Panc1 (cell line): ENCODE measurements at regions not wholly inside any gene's neighbourhood (a gene's known extent, or its start where the extent isn't known, plus 50 kb on each side); places are given as distances from the start of the nearest gene placed in this dataset.
"Not testable (repeated sequence)": the region's sequence is repeated elsewhere in the genome, so short reads cannot be mapped to it uniquely, and the experiment has no call there.

ENCODE experiments used
- ATAC-seq: fragments of 200-7000 bp; cut with Tn5 transposase; 2 replicates; pipeline ENCODE4 v1.9.1; 2020; ENCODE audit warnings: mild to moderate bottlenecking, moderate library complexity
- BruUV-seq: library from RNA; stranded (reverse); fragments of 400-500 nt; replicated peaks from 2 replicates; lab custom pipeline; 2021; lab: Mats Ljungman, UMichigan
- CTCF ChIA-PET: fragments of 300-600 bp; sonication (Branson Sonifier 250); formaldehyde crosslinking; loops from one replicate; lab custom pipeline; 2022; ENCODE audit warnings: antibody characterized with exemption; lab: Charles Lee
- POLR2A ChIA-PET: fragments of 300-600 bp; sonication (Branson Sonifier 250); formaldehyde crosslinking; loops from one replicate; lab custom pipeline; 2022; ENCODE audit warnings: antibody characterized with exemption; lab: Charles Lee
- DNase-seq: peaks from one replicate; pipeline ENCODE4 v3.0.0-alpha.2; 2010; ENCODE audit warnings: low read depth, low spot score
- H3K27ac ChIP-seq: 2 replicates; pipeline ENCODE4 v1.5.1; 2011; ENCODE audit warnings: mild to moderate bottlenecking, low read length, inconsistent platforms
- H3K27me3 ChIP-seq: fragments of 200-500 bp; sonication (Bioruptor generic); 2 replicates; pipeline ENCODE4 v1.6.0; 2014; ENCODE audit warnings: low read length, inconsistent platforms; ENCODE audit not compliant: control insufficient read depth, insufficient read depth
- H3K36me3 ChIP-seq: fragments of 200-500 bp; sonication (Bioruptor generic); 2 replicates; pipeline ENCODE4 v1.5.1; 2014; ENCODE audit warnings: inconsistent platforms, mild to moderate bottlenecking, low read length, moderate library complexity; ENCODE audit not compliant: control insufficient read depth, insufficient read depth
- H3K4me1 ChIP-seq: 2 replicates; pipeline ENCODE4 v1.5.1; 2011; ENCODE audit warnings: inconsistent platforms, mild to moderate bottlenecking, low read length, moderate library complexity; ENCODE audit not compliant: control insufficient read depth, insufficient read depth
- H3K4me3 ChIP-seq, 2 experiments: 2 replicates each; pipeline ENCODE4 v1.5.1; 2011 to 2012; ENCODE audit warnings: low read depth in 2 of 2, low read length in 2 of 2, mild to moderate bottlenecking in 2 of 2, inconsistent platforms in 1 of 2, moderate library complexity in 1 of 2
- H3K9me3 ChIP-seq: fragments of 200-500 bp; sonication (Bioruptor generic); 2 replicates; pipeline ENCODE4 v1.5.1; 2014; ENCODE audit warnings: low read depth, mild to moderate bottlenecking, inconsistent platforms, low read length, moderate library complexity; ENCODE audit not compliant: control insufficient read depth, insufficient read depth
- POLR2AphosphoS5 ChIP-seq: IDR thresholded peaks from 2 replicates; pipeline ENCODE4 v1.6.1; 2012; ENCODE audit warnings: mild to moderate bottlenecking, low read depth, low read length, moderate library complexity
- REST ChIP-seq, 2 experiments: IDR thresholded peaks; 2 replicates each; pipeline ENCODE4 v1.6.1; 2011 to 2012; ENCODE audit warnings: low read depth in 2 of 2, control low read depth in 1 of 2, low read length in 1 of 2, mild to moderate bottlenecking in 1 of 2, moderate library complexity in 1 of 2; ENCODE audit not compliant: insufficient read depth in 1 of 2
- SIN3A ChIP-seq: IDR thresholded peaks from 2 replicates; pipeline ENCODE4 v1.6.1; 2012; ENCODE audit warnings: low read depth, mild to moderate bottlenecking, low read length, moderate library complexity, borderline replicate concordance; ENCODE audit not compliant: insufficient read depth
- TCF7L2 ChIP-seq: IDR thresholded peaks from 2 replicates; pipeline ENCODE4 v1.6.1; 2011; ENCODE audit warnings: mild to moderate bottlenecking, low read depth, low read length, inconsistent platforms
- in situ Hi-C: cut with HindIII; loops from 2 replicates; pipeline ENCODE4 v1.10.0; 2016; ENCODE audit warnings: low sequenced_read_pairs, low pct_unique_long_range_greater_than_20kb
- intact Hi-C: fragments of 100-400 bp; cut with micrococcal nuclease; formaldehyde crosslinking; loops from one replicate; pipeline ENCODE4 v1.10.0; 2022; ENCODE audit not compliant: unreplicated experiment
- TF ChIP-seq, protein P1 (sequence below): fragments of 450-650 bp; IDR thresholded peaks from 2 replicates; pipeline ENCODE4 v1.5.1; 2017; ENCODE audit warnings: mild to moderate bottlenecking

DNA sequence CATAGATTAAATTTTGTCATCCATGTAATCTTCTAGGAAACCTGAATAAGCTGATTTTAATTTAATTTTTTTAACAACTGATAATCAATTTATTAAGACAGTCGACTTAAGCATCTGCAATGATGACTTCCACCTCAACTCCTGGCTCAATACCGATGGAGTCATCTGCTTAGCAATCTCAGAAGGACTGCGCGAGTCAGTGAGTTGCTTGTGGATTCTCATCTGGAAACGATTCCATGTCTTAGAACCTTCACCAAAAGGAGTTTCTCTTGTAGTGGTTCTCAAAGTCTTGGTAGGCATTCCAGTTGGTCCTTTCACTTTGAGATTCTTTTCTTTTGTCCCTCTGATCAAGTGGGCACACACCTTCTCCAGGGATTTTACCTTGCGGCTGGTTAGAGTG is 85.5 kb downstream of the XRCC2 start:
- TF ChIP-seq SIN3A: no peak
- ATAC-seq (no peak), DNase-seq (no peak)
- no peaks in the 10 kb centered on the region for H3K4me1 ChIP-seq
- no peak overlapping the region for H3K27ac ChIP-seq
- no peaks in the 10 kb centered on the region for H3K9me3 ChIP-seq
- ChIA-PET CTCF (interaction anchor here (0.6 kb wide), 1 partner anchor 931 kb away, joined by 6 read pairs; no protein-coding TSS in a partner anchor), POLR2A (no interaction called here)
- no peaks in the 10 kb centered on the region for H3K27me3 ChIP-seq
- in situ Hi-C loops (no loop called here), intact Hi-C loops (no loop called here)
- no TSS peak for BruUV-seq
- no peaks in the 10 kb centered on the region for H3K36me3 ChIP-seq
- no peak overlapping the region for H3K4me3 ChIP-seq

DNA sequence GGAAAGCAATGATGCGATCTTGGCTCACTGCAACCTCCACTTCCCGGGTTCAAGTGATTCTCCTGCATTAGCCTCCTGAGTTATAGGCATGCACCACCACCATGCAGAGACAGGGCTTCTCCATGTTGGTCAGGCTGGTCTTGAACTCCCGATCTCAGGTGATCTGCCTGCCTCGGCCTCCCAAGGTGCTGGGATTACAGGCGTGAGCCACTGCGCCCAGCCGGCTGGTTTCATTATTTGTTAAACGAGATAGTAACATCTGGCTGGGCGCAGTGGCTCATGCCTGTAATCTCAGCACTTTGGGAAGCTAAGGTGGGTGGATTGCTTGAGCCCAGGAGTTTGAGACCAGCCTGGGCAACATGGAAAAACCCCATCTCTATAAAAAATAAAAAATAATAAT is 86.1 kb downstream of the XRCC2 start:
- CTCF ChIA-PET: interaction anchor here (0.6 kb wide), 1 partner anchor 930 kb away, joined by 6 read pairs; no protein-coding TSS in a partner anchor
- H3K4me3 ChIP-seq: not testable (repeated sequence)

DNA sequence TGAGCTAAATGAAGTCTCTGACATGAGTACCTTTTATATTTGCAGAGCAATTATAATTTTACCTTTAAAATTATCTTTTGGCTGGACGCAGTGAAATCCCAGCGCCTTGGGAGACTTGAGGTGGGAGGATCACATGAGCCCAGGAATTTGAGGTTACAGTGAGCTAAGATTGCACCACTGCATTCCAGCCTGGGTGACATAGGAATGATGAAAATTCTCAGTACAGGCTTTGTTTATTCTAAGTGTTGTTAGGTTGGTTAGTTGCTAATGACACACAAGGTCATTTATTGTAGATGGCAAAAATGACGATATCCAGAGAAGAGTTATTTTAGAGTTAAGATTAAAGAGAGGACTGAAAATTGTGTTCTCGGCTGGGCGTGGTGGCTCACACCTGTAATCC is 87.6 kb downstream of the XRCC2 start:
- H3K27ac ChIP-seq: no peak overlapping the region
- intact Hi-C loops (no loop called here), in situ Hi-C loops (no loop called here)
- no peak for TF ChIP-seq TCF7L2
- TF ChIP-seq POLR2AphosphoS5: no peak
- no peak for TF ChIP-seq SIN3A
- TF ChIP-seq, protein P1, sequence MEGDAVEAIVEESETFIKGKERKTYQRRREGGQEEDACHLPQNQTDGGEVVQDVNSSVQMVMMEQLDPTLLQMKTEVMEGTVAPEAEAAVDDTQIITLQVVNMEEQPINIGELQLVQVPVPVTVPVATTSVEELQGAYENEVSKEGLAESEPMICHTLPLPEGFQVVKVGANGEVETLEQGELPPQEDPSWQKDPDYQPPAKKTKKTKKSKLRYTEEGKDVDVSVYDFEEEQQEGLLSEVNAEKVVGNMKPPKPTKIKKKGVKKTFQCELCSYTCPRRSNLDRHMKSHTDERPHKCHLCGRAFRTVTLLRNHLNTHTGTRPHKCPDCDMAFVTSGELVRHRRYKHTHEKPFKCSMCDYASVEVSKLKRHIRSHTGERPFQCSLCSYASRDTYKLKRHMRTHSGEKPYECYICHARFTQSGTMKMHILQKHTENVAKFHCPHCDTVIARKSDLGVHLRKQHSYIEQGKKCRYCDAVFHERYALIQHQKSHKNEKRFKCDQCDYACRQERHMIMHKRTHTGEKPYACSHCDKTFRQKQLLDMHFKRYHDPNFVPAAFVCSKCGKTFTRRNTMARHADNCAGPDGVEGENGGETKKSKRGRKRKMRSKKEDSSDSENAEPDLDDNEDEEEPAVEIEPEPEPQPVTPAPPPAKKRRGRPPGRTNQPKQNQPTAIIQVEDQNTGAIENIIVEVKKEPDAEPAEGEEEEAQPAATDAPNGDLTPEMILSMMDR: no peak
- no peak for TF ChIP-seq REST (IDR thresholded peaks at IDR 0.05; ENCODE audit: insufficient read depth in 1 of 2, low read depth in 2 of 2, low read length in 1 of 2)
- no peaks in the 10 kb centered on the region for H3K36me3 ChIP-seq
- no peaks in the 10 kb centered on the region for H3K9me3 ChIP-seq
- H3K4me3 ChIP-seq: no peak overlapping the region
- ATAC-seq (no peak), DNase-seq (peak; percentile 22)
- POLR2A ChIA-PET: interaction anchor here (0.6 kb wide), 1 partner anchor 71 kb away, joined by 3 read pairs; no protein-coding TSS in a partner anchor
- H3K27me3 ChIP-seq: no peaks in the 10 kb centered on the region
- BruUV-seq: no TSS peak
- CTCF ChIA-PET: interaction anchor here (0.6 kb wide), 1 partner anchor 453 kb away, joined by 3 read pairs; no protein-coding TSS in a partner anchor
- no peaks in the 10 kb centered on the region for H3K4me1 ChIP-seq

More for the DNA sequence above, 86.1 kb downstream of the XRCC2 start:
- DNase-seq, POLR2A ChIA-PET, H3K4me1 ChIP-seq, ATAC-seq, H3K27ac ChIP-seq, in situ Hi-C loops, H3K27me3 ChIP-seq, BruUV-seq, intact Hi-C loops, H3K9me3 ChIP-seq, H3K36me3 ChIP-seq: not testable (repeated sequence)
